Endometrium (tissue), 2 donors: ENCODE measurements at regions not wholly inside any gene's neighbourhood (a gene's known extent, or its start where the extent isn't known, plus 50 kb on each side); places are given as distances from the start of the nearest gene placed in this dataset.

Experiments
- FAIRE-seq: peaks from 2 replicates; lab custom pipeline; 2012; peaks lifted over from hg19 to GRCh38; lab: Jason Lieb, UNC
- donor health status: control.
- donor health status: control.

- no peak for FAIRE-seq
Observed at GRCh38 chr12:77777274-77777673, 53.4 kb upstream of the NAV3 start.

GRCh38 chr12:77774761-77775160 is 55.9 kb upstream of the NAV3 start:
- FAIRE-seq, result no peak

GRCh38 chr12:77772676-77773298 is 57.9 kb upstream of the NAV3 start:
- FAIRE-seq, result no peak

- no peak for FAIRE-seq
Observed at GRCh38 chr12:77768558-77768957, 62.1 kb upstream of the NAV3 start.

GRCh38 chr12:77767756-77768343 is 62.8 kb upstream of the NAV3 start:
- no peak for FAIRE-seq

- FAIRE-seq, result no peak
Observed at GRCh38 chr12:77767335-77767734, 63.4 kb upstream of the NAV3 start.

GRCh38 chr12:77766224-77766623 is 64.5 kb upstream of the NAV3 start:
- no peak for FAIRE-seq

GRCh38 chr12:77761286-77761685 is 69.4 kb upstream of the NAV3 start:
- FAIRE-seq, result no peak

GRCh38 chr12:77760271-77761025 is 70.2 kb upstream of the NAV3 start:
- no peak for FAIRE-seq

GRCh38 chr12:77754086-77754485 is 76.6 kb upstream of the NAV3 start:
- FAIRE-seq, result no peak

- no peak for FAIRE-seq
Observed at GRCh38 chr12:77751939-77752338, 78.8 kb upstream of the NAV3 start.

GRCh38 chr12:77746096-77746495 is 84.6 kb upstream of the NAV3 start:
- FAIRE-seq, result no peak

- no peak for FAIRE-seq
Observed at GRCh38 chr12:77745624-77746023, 85.1 kb upstream of the NAV3 start.

GRCh38 chr12:77742631-77743030 is 88.1 kb upstream of the NAV3 start:
- FAIRE-seq, result no peak

- FAIRE-seq, result no peak
Observed at GRCh38 chr12:77741974-77742517, 88.6 kb upstream of the NAV3 start.

GRCh38 chr12:77736219-77736965 is 94.3 kb upstream of the NAV3 start:
- no peak for FAIRE-seq

- FAIRE-seq, result peak; percentile 90
Observed at GRCh38 chr12:77734214-77734883, 96.3 kb upstream of the NAV3 start.

- FAIRE-seq, result no peak
Observed at GRCh38 chr12:77728018-77728417, 102.7 kb upstream of the NAV3 start.

GRCh38 chr12:77727442-77728001 is 103.2 kb upstream of the NAV3 start:
- no peak for FAIRE-seq

- FAIRE-seq, result no peak
Observed at GRCh38 chr12:77725611-77726010, 105.1 kb upstream of the NAV3 start.

- FAIRE-seq, result peak; percentile 43
Observed at GRCh38 chr12:77724367-77724957, 106.2 kb upstream of the NAV3 start.
